ENCODE measurements at regions not wholly inside any gene's neighbourhood (a gene's known extent, or its start where the extent isn't known, plus 50 kb on each side); places are given as distances from the start of the nearest gene placed in this dataset.

DNA sequence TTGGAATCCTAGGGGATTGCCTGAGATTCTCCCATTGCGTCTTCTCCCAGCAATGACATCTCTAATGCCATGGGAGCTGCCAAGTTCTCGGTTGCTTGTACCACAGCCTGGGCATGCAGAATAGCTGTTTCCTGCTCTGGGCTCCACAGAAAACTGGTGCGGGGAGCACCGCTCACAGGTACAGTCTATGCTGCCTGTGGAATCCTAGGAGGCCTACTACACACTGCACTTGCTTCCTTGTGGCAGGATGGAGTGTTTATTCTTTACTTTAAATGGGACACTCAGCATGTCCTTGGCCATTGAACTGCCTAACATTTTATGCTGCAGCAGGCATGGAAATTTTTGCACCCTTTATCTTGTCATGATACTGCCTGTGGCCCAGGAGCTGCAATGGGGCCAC lies 378.8 kb upstream of the SHH start:
- TF ChIP-seq CTCF (IDR thresholded peaks at IDR 0.05 in 8 of 11, conservative IDR thresholded peaks at IDR 0.05 in 3 of 11) (no peak), POLR2A (IDR thresholded peaks at IDR 0.05) (no peak), POLR2AphosphoS5 (IDR thresholded peaks at IDR 0.05) (no peak)
